GM06990 (cell line): ENCODE measurements at regions not wholly inside any gene's neighbourhood (a gene's known extent, or its start where the extent isn't known, plus 50 kb on each side); places are given as distances from the start of the nearest gene placed in this dataset.

Source experiments
- DNase-seq: peaks from one replicate; pipeline ENCODE4 v3.0.0-alpha.2; 2011; ENCODE audit not compliant: insufficient read length; ENCODE audit errors: extremely low read depth
- H3K27me3 ChIP-seq: replicated peaks from 2 replicates; pipeline ENCODE4 v1.6.0; 2011; ENCODE audit warnings: low read length; ENCODE audit not compliant: control insufficient read depth, insufficient read depth
- H3K36me3 ChIP-seq: 2 replicates; pipeline ENCODE4 v1.5.1; 2011; ENCODE audit warnings: low read length; ENCODE audit not compliant: control insufficient read depth, insufficient read depth
- H3K4me3 ChIP-seq: replicated peaks from 2 replicates; pipeline ENCODE4 v1.5.1; 2011; ENCODE audit warnings: low read depth, mild to moderate bottlenecking, control low read depth, low read length
- TF ChIP-seq, protein P1 (sequence below): IDR thresholded peaks from 2 replicates; pipeline ENCODE4 v1.5.1; 2011; ENCODE audit warnings: low read length, control low read depth, mild to moderate bottlenecking, inconsistent platforms; ENCODE audit not compliant: insufficient read depth, poor library complexity, severe bottlenecking

DNA sequence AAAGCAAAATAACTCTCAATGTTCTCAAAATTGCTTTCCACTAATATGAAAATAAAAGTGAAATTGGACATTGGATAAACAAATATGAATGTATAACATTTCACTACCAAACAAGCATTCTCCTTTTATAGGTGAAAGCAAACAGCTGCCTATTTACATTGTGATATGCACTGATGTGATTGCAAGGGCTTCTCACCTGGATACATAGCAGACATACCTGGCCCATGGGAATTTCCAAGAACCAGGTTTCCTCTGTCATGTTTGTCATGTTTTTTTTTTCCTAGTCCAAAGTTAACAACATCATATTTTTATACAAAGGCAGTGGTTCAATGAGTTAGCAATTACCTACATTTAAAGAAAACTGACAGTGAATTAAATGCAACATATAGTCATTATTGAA is 228.5 kb downstream of the ANKRD50 start:
- TF ChIP-seq, protein P1, sequence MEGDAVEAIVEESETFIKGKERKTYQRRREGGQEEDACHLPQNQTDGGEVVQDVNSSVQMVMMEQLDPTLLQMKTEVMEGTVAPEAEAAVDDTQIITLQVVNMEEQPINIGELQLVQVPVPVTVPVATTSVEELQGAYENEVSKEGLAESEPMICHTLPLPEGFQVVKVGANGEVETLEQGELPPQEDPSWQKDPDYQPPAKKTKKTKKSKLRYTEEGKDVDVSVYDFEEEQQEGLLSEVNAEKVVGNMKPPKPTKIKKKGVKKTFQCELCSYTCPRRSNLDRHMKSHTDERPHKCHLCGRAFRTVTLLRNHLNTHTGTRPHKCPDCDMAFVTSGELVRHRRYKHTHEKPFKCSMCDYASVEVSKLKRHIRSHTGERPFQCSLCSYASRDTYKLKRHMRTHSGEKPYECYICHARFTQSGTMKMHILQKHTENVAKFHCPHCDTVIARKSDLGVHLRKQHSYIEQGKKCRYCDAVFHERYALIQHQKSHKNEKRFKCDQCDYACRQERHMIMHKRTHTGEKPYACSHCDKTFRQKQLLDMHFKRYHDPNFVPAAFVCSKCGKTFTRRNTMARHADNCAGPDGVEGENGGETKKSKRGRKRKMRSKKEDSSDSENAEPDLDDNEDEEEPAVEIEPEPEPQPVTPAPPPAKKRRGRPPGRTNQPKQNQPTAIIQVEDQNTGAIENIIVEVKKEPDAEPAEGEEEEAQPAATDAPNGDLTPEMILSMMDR, result no peak
- DNase-seq, result no peak
- Histone ChIP-seq H3K4me3 (no peak overlapping the region), H3K36me3 (no peaks in the 10 kb centered on the region), H3K27me3 (no peaks in the 10 kb centered on the region)

DNA sequence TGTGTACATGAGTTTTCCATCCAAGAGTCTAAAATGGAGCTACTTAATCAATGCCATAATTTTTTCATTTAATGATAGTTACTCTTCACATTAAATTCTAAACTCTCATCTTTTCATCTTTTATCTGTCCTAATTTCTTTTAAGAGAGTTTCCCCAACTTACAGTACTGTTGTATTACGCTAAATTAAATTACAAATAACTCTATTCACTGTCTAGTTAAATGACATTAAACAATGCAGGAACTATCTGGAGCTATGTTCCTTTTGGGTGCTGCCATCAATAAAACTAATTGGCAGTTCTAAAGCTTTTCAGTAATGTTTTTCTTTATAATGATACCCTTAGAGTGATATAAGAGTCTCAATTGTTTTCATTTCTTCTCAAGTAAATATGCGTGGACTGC is 227.6 kb downstream of the ANKRD50 start:
- no peaks in the 10 kb centered on the region for H3K27me3 ChIP-seq
- H3K36me3 ChIP-seq, result no peaks in the 10 kb centered on the region
- TF ChIP-seq, protein P1, result no peak
- DNase-seq, result no peak
- H3K4me3 ChIP-seq, result no peak overlapping the region

DNA sequence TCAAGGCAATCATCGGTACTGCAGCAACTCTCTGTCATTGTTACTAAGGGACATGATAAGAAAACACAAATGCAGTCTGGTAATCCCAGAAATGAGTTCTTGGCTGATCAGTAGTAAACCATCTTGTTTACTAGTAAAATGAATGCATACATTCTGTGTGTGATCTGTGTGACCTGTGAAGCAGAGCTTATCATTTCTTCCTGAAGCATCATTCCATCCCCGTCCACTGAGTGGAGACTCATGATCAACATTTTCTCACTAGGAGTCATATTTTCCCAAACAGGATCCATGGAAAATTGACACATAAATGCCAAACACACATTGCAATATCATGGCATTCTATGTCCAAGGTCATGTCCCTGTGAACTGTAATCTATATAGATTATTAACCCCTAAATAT is 226.1 kb downstream of the ANKRD50 start:
- DNase-seq, result no peak
- TF ChIP-seq, protein P1, result no peak
- Histone ChIP-seq H3K36me3 (no peaks in the 10 kb centered on the region), H3K4me3 (no peak overlapping the region), H3K27me3 (no peaks in the 10 kb centered on the region)

DNA sequence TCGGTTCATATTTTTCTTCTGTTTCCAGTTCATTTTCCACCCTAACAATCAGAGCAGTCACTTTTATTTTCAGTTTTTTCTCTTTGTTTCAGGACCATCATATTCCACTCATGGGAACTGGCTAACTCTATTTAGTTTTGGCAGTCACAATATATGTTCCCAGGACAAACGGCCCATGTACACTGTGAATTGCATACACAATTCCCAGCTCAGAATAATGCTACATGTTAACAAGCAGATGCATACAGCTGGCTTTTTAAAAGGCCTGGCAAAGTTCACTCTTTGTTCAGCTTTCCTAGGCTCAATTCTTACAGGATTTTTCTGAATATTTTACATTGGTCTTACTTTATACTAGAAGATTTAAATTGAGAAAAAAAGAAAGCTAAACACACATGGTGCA is 224.9 kb downstream of the ANKRD50 start:
- Histone ChIP-seq H3K27me3 (no peaks in the 10 kb centered on the region), H3K36me3 (no peaks in the 10 kb centered on the region), H3K4me3 (no peak overlapping the region)
- TF ChIP-seq, protein P1, result no peak
- no peak for DNase-seq

DNA sequence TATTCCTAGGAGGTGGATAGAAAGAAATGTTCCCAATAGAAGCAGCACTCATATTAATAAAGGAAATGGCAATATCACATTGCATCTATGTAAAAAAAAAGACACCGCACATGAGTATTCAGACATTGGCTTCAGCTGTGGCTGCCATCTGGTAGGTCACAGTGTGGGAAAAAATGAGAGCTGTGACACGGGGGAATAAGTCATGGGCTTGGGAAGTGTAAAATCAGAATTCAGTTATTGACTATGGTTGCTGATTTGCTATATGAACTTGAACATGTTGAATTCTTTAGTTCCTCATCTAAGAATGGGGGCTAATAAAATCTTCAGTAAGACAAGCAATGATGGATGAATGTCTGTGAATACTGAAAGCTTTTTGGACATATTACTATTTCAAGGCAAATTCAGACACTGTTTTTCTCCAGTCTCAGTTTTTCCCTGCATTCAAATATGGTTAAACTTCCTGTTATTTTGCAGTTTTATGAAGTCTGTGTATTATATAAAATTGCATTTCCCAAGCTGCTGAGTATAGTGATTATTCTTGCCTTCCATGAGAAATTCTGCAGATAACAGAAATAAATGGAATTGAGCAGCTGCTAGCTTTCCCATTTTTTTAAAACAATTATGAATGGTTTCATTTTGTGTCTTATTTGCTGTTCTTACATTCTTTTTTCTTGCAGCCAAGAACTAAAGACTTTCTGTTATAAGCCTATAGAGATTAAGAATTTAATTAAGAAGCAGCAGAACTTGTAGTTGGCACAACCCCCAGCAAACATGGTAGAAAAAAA is 221.0 kb downstream of the ANKRD50 start:
- Histone ChIP-seq H3K36me3 (no peaks in the 10 kb centered on the region), H3K4me3 (no peak overlapping the region), H3K27me3 (no peaks in the 10 kb centered on the region)
- no peak for DNase-seq
- TF ChIP-seq, protein P1, result no peak

DNA sequence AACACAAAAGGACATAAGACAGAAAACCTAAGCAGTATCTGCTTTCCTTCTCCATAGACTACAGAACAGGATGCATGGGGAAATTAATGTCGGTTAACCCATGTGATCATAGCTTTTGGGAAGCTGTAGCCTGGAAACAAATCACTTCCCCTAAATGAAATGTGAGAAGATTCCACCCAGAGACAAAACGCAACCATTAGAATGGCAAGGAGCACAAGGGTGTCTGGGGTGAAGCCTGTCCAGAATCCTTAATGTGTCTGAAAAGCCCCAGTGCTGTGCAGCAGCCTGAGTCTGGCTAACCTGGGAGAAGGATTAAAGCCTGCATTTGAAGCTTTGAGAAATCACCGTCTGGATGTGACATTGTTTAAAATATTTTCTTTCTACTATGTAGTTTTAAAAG is 213.3 kb downstream of the ANKRD50 start:
- Histone ChIP-seq H3K36me3 (no peaks in the 10 kb centered on the region), H3K27me3 (no peaks in the 10 kb centered on the region), H3K4me3 (no peak overlapping the region)
- TF ChIP-seq, protein P1, result no peak
- DNase-seq, result no peak
